Activated CD4-positive, alpha-beta T cell treated with anti-CD3 and anti-CD28 coated beads, Interleukin-2, amount 50 U/mL, for 48 hours (primary cell): ENCODE measurements at regions not wholly inside any gene's neighbourhood (a gene's known extent, or its start where the extent isn't known, plus 50 kb on each side); places are given as distances from the start of the nearest gene placed in this dataset.
"Not testable (repeated sequence)": the region's sequence is repeated elsewhere in the genome, so short reads cannot be mapped to it uniquely, and the experiment has no call there.

Experiments used
- DNase-seq, 2 experiments: peaks; one replicate each; pipeline ENCODE4 v3.0.0-alpha.2; 2020

DNA sequence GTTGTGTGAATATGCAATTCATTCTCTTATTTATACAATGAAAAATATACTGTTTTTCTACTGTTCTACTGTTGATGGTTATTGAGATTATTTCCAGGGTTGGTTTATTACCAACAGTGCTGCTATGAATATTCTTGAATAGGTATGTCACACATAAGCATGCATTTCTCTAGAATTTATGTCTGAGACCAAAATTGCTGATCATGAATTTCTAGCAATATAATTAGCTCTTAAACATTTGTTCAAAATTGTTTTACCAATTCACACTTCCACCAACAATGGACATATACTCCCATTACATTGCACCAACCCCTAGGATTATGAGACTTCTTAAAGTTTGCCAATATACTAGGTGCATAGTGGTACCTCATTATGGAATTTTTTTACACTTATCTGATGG lies 164.1 kb upstream of the KCNQ5 start:
- DNase-seq, result no peak

DNA sequence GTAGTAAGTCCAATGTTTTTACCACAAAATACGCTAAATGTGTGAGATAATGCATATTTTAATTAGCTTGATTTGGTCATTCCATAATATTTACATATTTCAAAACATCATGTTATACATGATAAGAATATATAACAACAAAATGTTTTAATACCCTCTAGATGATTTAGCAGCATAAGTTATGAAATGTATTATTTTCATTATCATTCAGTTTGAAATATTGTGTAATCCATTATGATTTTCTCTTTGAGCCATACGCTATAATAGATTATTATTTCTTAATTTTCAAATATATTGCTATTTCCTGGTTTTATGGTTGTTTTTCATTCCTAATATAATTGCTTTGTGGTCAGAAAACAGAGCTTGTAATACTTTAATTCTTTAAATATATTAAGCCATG lies 163.3 kb upstream of the KCNQ5 start:
- DNase-seq, result no peak

DNA sequence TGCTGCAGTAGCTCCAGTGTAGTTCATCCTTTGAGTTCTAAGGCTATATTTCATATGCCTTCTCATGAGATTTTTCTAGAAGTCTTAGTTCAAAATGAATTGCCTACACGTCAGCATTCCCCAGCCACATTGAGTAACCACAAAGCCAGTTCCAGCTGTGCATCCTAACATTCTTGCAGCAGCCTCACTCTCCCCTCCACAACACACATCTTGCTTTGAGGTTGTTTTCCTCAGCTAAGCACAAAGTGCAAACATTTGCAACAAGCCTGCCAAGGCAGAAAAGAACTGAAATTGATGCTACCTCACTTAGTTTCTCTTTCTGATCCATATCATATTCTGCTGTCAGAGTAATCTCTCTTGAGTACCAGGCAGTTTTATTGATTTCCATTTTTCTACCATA lies 160.7 kb upstream of the KCNQ5 start:
- DNase-seq, result no peak

DNA sequence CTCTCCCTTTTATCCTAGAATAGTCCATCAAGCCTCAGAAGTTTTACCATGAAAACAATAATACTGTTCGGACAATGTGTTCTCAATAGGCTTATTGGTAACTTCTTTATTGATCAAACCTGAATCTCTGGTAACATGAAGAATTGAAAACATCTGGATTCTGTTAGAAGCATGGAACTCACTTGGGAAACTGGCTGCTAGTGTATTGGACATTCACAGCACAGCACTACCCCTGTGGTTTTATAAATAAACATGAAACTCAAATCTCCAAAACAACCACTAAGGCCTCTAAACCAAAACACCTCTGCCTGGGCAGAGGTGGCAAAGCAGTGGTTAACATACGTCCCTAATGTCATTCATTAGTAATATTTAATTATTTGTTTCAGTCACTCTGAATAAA lies 157.6 kb upstream of the KCNQ5 start:
- DNase-seq, result no peak

DNA sequence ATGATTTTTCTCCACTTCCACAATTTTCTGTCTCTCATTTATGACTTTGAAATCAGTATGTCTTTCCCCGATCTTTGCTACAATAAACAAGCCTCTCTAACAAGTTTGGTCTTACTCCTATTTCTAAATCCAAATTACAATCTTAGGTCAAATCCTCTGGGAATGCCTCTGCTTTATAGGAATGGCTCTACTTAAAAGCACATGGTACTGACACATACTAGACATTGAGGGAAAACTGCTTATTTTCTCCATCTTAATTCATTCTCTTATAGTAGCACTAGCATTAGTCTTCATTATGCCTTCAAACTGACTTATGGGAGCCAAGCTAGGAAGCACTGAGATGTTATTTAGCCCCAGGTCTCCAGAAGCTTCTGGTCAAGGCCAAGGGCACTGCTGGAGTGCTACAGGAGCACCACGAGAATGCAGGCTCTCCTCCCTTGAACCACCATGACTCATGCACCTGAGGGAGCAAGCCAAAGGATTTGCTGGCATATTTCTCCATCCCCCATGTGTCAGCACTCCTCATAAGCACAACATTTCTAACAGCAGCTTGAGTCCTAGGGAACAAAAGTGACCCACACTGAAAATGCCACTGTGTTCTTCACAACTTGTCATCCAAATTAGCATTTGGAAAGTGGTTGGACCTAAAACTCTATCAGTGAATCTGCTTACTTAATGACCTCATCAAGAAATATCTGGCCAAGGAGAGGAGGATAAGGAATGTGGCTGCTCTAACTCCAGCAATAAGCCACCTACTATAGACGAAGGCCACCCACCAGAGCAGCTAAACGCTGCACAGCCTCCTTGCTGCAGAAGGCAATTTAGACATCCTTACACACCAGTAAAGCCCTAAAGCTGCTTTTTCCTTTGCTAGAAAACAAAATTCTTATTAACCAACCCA lies 156.8 kb upstream of the KCNQ5 start:
- no peak for DNase-seq

DNA sequence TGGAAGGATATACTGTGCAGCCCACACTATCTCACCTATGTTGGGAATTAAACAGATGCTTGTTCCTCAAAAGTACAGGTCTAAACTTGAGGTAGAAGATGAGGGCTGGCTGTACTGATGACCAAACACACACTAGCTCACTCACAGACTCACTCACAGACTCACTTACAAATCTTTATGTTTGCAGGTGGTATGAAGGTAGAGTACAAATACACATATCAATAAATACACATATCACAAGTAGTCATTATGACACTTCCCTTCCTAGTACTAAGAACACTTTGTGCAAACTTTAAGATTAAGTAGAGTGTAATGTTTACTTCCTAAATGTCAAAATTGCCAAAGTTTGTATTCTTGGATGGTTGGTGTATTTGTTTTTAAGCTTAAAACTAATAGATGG lies 155.4 kb upstream of the KCNQ5 start:
- DNase-seq, result no peak

DNA sequence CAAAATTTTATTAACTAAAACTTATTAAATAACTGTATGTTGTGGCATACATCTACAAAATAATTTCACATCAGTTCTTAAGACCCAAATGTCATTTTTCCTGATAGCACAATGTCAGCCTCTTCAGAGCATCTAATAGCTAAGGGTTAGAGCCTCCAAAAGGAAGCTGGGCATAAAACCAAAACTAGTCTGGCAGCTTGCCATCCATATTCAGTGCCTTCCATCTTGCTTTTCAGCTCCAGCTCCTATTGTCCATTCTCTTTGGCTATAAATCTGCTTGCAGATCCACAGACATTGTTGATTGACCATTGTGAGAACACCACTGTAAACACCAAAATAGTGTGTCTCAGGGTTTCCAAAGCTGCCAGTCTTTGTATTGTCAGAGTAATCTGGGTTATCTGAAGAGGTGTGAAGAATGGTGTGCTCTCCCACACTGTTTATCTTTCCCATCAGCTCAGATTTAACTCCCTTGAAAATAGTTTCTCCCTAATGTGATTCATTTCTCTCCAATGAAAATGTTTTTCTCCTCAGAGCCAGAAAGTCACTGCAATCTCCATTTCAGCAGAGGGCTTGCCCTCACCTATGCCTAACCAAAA lies 154.8 kb upstream of the KCNQ5 start:
- no peak for DNase-seq

DNA sequence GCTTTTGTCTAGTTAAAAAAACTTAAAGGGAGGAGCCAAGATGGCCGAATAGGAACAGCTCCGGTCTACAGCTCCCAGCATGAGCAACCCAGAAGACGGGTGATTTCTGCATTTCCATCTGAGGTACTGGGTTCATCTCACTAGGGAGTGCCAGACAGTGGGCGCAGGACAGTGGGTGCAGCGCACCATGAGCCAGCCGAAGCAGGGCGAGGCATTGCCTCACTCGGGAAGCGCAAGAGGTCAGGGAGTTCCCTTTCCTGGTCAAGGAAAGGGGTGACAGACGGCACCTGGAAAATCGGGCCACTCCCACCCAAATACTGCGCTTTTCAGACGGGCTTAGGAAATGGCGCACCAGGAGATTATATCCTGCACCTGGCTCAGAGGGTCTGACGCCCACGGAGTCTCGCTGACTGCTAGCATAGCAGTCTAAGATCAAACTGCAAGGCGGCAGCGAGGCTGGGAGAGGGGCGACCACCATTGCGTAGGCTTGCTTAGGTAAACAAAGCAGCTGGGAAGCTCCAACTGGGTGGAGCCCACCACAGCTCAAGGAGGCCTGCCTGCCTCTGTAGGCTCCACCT lies 152.4 kb upstream of the KCNQ5 start:
- not testable (repeated sequence) for DNase-seq

DNA sequence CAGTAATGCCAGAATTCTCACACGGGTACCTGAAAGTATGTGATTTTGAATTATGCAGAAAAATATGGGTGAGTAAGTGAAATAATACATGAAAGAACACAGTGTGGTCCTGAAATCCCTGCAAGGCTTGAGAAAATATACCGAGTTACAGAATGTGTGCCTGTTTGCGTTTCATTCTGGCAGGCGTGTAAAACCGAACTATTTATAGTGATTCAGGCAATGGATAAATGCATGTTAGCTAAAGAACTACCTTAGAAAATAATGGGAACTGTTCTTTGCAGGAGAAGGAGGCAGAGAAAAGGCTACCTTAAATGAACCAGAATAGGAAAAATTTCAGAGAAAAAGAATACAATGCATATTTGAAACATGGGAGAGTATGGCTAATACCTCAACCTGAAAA lies 145.8 kb upstream of the KCNQ5 start:
- DNase-seq, result no peak

DNA sequence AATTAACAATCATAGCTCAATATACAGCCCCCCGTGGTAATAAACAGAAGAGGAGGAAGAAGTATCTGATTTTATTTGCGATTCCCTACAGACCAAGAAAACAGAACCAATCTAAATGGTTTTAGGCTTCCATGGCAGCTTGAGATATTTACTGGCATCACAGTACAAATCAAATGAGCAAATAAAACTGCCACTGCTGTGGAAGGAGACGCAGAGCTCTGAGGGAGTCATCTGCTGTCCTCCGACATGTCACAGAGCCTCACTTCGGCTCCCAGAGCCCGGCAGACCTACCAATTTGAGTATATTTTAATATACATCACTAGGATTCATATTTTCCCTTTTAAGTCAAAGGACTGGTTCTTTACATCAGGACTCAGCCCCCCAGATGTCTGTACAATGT lies 145.2 kb upstream of the KCNQ5 start:
- DNase-seq, result no peak

DNA sequence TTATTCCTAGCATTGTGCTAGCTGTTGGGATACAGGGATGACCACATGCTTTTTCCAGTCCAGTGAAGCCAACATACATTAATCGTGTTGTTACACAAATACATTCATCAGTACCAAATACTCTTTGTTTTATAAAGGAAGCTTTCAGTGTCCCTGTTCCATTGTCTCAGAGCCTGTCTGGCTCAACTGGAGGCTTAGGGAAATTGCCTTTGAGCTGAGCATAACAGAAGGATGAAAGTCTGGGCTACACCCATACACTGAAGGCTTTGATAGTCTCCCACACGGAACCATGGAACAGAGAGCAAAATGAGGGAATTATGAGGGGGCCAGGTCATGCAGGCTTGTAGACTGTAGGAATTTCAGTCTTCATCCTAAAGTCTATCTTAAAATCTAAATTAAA lies 126.4 kb upstream of the KCNQ5 start:
- no peak for DNase-seq

DNA sequence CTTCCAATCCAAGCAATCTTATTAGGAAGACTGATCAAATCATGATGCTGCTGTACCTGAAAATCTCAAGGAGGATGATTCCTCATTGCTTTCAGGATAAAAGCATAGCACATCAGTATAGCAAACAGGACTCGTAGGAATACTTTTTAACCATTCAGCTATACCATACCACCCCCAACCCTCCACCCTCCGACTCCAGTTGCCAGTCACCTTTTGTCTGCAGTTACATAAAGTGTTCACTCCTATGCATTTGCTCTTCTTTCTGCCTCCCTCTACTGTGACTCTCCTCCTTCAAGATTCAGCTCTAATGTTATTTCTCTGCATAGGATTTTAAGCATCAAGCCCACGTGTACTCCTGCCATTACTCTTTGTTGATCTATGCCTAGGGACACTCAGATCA lies 124.7 kb upstream of the KCNQ5 start:
- no peak for DNase-seq

DNA sequence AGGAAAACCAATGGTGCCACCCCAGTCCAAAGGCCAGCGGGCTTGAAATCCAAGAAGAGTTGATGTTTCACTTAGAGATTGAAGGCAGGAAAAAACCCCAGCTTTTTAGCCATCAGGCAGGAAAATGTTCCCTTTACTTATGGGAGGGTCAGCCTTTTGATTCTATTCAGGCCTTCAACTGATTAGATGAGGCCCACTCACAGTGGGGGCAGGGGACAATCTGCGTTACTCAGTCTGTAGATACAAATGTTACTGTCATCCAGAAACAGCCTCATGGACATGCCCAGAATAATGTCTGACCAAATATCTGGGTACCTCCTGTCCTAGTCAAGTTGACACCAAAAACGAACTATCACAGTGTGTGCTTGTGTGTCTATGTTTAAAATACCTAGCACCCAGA lies 121.2 kb upstream of the KCNQ5 start:
- DNase-seq, result no peak

DNA sequence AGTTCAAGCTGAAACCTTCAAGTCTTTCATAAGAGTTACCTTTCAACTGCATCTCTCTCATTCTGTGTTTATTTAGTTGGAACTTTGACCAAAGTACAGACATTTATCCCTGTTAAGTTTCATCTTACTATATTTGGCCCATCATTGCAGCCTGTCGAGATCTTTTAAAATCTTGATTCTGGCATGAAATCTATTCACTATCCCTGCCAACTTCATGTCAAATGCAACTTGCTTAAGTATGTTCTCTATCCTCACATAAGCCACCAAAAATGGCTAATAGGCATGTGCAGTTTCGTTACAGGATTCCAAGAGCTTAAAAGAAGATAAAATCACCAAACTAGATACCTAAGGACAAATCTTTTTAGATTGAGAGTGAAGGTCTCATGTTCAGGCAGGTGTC lies 117.5 kb upstream of the KCNQ5 start:
- DNase-seq, result no peak

DNA sequence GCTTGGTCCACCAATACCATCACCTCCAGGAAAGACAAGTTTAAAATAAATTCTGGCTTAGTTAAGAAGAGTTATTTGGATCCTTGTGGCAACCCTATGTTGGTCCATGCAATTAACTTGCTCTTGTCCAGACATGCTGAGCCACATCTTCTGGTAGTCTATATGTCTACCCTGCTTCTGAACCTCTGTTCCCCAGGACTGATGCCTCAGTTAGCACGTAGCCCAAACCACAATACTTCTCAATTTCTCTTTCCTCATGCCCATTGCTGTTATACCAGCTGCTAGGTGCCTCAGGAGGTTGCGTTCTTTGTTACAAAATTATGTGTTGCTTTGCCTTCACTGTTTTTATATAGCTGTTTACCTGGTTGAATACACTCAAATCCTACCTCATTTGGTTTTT lies 116.4 kb upstream of the KCNQ5 start:
- DNase-seq, result no peak

DNA sequence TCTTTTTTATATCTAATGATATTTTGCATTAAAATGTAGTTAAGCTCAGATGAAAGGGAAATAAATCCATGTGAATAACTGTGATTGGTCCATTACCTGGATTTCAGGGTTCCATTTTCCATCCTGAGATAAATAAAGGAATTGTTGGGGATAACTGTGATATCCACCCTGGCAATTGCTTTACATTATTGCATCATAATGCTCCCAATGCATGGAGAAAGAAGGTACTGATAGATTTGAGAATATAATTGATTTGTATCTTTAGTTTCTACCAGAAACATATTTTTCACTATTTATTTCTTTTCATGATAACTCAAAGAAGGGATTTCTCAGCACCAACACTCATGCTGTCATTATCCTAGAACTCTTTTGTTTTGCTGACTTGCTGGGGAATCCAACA lies 102.0 kb upstream of the KCNQ5 start:
- no peak for DNase-seq

DNA sequence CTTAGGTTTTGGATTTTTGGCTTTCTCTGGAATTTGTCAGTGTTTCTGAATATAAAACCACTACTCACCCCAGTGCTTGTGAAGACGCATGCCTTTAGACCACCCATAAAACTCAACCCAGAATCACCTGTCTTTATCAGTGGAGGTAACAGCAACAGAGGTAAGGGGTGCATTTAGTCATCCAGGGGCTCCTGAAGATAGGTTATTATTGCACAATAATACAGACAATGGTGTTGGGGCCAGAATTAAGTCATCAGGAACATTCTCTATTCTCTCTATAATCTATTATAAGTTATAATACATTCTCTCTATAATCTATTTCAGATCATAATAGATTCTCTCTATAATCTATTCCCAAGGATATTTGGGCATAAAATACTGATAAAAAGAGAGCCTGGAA lies 100.2 kb upstream of the KCNQ5 start:
- DNase-seq, result no peak

DNA sequence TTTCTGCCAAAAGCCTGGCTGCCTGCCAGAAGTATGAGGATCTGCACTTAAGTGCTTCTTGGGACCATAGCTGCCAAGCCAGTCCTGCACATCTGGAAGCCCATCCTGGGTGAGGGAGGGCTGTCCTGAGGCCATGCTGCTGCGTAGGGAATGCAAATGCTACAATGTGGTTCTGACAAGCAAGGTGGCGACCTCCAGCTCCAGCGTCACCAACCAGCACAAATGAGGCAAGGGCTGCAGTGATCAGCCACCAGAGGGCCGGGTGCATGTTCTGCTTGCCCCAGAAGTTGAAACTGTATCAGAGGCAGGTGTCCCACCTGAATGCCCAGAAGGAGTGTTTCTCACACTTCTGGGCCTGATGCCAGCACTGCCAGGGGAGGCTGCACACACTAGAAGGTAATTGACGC lies 99.1 kb upstream of the KCNQ5 start:
- DNase-seq, result peak; percentile 3 to 24

DNA sequence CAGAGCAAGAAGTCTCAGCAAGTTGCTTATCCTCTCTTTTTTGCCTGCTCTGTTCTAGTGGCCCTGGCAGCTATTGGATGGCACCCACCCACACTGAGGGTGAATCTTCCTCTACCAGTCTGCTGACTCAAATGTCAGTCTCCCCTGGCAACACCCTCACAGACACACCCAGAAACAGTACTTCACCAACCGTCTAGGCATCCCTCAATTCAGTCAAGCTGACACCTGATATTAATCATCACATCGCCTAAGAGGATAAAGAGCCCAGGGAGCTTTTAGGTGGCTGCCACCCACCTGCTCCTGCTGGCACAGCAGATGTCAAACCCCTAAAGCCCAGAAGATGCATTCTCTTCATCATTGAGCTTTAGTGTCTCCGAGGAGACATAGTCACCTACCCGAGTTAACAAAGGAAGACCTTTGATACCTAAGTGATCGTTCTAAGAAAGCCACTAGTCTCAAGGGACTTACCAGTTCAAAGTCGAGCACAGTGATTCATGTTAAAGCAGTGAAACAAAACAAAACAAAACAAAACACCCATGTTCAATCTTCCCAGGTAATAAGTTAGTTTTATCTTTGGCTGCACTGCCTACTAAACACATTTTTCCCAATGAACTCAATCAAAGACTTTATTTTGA lies 97.7 kb upstream of the KCNQ5 start:
- DNase-seq, result no peak

DNA sequence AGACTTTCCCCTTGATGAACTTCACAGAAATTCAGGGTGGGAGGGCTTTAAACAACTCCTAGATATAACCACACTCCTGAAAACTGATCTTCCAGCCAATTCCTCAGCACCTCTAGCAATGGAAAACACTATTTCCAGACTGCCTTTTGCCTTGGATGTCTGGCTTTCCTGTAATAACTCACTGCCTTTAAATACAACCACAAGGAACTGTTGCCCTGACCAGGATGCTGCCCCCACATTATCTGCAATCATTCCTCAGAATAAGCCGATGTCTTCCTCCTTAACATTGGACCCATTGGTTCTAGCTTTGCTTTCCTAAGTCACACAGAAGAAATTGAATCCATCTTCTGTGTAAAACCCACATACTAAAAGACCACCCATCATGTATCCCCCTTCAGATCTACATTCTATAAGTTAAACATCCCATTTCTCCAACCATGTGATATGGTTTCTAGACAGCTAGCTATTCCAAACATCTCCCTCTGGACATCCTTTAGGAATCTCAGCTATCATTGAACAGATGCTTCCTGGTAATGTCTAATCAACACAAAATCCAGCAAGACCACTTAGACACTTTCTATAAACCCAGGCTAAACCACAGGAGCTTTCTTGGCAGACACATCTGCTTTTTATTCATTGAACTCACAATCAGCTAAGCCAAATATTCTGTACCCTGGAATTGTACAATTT lies 95.9 kb upstream of the KCNQ5 start:
- no peak for DNase-seq

DNA sequence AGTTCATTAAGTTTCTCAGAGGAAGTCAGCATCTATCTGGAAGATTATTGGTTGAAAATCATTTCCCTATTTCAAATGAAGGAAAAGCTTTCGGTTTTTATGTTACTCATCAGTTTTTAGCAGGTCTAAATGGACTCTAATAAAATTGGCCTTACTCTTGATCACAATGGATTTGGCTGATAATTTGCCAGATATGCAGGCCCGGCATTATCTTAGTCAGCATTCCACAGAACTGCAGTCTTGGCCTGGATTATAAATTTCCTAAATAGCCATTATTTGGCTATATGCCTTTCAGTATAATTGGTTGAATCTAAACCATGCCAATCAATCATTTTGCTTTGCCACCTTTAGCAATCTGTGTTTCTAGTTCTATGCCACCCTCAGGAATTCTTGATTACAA lies 91.7 kb upstream of the KCNQ5 start:
- no peak for DNase-seq

DNA sequence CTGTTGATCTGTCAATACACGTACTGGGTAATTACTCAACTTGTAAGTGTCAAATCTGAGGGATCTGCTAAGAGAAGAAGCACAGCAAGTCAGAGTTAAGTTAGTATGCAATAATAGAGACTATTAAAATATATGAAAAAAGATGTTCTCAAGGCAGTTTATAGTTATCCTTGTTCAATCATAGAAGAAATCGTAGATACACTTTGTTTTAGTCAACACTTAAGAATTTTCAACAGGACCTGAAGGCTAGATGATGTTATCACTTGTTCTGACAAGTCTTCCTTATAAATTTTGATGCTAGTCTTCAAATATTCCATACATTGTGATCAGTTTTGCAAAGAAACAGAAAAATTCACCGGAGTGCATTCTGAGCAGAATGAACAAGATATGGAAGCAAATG lies 91.1 kb upstream of the KCNQ5 start:
- DNase-seq, result no peak

DNA sequence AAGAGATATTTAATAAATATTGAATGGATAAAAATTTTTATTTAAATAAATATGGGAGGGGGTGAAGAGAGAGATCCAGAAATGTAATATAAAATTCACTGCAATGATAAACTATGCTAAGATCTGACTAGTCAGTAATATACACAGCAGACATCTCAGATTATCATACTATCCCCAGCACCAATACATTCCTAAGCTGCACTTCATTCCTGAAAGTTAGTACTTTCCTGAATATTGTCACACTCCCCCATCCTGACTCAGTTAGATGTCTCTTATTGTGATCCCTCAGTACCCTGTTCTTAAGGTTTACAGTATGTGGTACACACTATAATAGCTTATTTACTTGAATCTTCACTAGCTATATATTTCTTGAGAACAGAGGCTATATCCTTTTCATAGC lies 88.3 kb upstream of the KCNQ5 start:
- no peak for DNase-seq
